Epidermal melanocyte (primary cell): ENCODE measurements at regions not wholly inside any gene's neighbourhood (a gene's known extent, or its start where the extent isn't known, plus 50 kb on each side); places are given as distances from the start of the nearest gene placed in this dataset.

Experiments used
- DNase-seq: peaks from one replicate; pipeline ENCODE4 v3.0.0; 2011; ENCODE audit warnings: low spot score; ENCODE audit not compliant: insufficient read length

DNA sequence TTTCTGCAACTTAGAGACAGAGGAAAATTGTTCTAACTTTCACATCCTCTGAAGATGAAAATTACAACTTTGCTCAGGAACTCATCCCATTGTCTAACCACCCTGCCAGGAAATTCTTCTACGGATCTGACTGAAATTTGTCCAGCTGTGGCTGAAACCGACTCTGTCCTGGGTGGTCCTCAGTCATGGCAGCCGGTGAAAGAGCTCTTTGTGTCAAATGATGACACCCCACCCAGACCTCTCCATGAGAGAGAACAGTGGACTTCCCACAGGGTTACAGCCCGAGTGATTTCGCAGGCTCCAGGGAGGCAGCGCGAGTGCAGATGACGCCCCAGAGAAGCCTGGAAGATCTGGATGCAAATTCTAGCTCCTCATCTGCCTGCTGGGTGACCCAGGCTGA lies 65.1 kb upstream of the TRIB2 start:
- no peak for DNase-seq

- no peak for DNase-seq
These were observed 64.0 kb upstream of the TRIB2 start for GRCh38 chr2:12652723-12653122.

GRCh38 chr2:12657560-12657959 lies 59.2 kb upstream of the TRIB2 start:
- no peak for DNase-seq

GRCh38 chr2:12658310-12658945 lies 58.3 kb upstream of the TRIB2 start:
- DNase-seq: no peak

DNA sequence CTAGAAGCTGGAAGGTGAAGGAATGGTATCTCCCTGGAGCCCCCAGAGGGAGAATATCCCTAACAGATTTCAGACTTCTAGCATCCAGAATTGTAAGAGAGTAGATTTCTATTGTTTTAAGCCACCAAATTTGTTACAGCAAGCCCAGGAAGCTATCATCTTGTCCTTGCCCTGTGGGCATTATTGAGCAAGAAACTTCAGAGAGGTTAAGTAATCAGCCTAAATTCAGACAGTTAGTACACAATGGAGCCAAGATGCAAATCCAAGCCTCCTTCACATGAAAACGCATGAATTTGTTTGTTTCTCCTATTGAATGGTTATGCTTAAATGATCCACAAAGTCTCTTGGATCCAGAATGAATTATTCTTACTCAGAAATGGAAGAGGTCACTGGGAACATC lies 55.2 kb upstream of the TRIB2 start:
- no peak for DNase-seq

DNA sequence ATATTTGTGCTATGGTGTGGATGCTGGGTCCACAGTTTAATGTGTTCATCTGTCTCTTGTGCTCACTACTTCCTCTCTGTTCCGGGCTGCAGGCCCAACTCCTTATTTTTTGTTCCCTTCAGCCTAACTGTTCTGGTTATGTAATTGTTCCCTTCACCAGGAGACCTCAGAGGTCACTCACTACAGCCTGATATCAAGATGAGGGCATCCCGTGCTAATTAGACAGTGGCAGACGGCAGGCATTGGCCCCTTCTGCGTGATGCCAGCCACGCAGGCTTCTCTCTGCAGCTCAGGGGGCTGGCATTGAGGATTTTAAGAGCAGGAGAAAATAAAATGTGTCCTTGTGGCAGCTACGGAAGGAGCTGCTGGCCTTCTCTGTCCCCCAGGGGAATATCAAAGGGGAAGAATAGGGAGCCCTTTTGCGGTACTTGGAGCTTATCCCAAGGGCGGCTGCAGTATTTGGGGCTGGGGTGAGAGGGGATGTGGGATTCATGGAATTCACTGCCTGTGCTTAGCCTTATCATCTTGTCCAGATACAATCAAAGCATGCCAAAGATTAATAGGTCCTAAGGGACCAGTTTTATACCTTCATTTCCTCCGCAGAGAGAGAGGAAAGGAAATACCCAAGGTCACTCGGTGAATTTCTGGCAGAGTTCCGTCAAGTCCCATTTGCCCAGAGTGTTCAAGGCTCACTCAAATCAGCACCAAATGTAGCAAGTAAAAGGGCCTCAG lies 53.3 kb upstream of the TRIB2 start:
- no peak for DNase-seq

- DNase-seq: no peak
These were observed 51.4 kb upstream of the TRIB2 start for GRCh38 chr2:12665334-12665733.

DNA sequence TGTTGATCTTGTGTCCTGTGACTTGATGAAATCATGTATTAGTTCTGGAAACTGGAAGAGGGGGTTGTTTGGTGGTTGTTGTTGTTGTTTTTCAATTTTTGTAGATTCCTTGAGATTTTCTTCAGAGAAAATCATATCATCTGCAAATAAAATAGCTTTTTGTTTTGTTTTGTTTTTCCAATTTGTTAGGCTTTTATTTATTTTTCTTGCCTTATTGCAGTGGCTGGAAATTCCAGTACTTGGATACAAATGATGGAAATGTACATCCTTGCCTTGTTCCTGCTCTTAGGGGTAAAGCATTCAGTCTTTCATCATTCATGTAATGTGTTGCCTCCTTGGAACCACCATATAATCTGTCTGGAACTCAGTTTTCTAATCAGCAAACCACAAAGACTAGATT lies 50.3 kb upstream of the TRIB2 start:
- no peak for DNase-seq
